ENCODE measurements at regions not wholly inside any gene's neighbourhood (a gene's known extent, or its start where the extent isn't known, plus 50 kb on each side); places are given as distances from the start of the nearest gene placed in this dataset.
"Not testable (repeated sequence)": the region's sequence is repeated elsewhere in the genome, so short reads cannot be mapped to it uniquely, and the experiment has no call there.

GRCh38 chrX:101799387-101799786, 132.4 kb downstream of the ZMAT1 start:
- Histone ChIP-seq H3K9me3 (ENCODE audit: low read depth, low read length, poor library complexity, severe bottlenecking) (no peaks in the 10 kb centered on the region), H3K27me3 (replicated peaks; ENCODE audit: insufficient read depth, low read depth, low read length, poor library complexity) (no peaks in the 10 kb centered on the region), H3K4me3 (ENCODE audit: low read depth, low read length, poor library complexity, severe bottlenecking) (no peak overlapping the region), H3K27ac (ENCODE audit: low read depth, low read length, poor library complexity, severe bottlenecking) (no peak overlapping the region), H3K4me1 (ENCODE audit: insufficient read depth, low read length, poor library complexity, severe bottlenecking) (no peaks in the 10 kb centered on the region), H3K36me3 (ENCODE audit: insufficient read depth, low read length, poor library complexity, severe bottlenecking) (no peaks in the 10 kb centered on the region)
- ChIA-PET CTCF (no interaction called here), POLR2A (ENCODE audit: low non-redundant PET) (no interaction called here)
- TF ChIP-seq EZH2 (IDR thresholded peaks at IDR 0.05; ENCODE audit: borderline replicate concordance, low read depth, low read length, poor library complexity, severe bottlenecking): no peak
- TF ChIP-seq, protein P1, sequence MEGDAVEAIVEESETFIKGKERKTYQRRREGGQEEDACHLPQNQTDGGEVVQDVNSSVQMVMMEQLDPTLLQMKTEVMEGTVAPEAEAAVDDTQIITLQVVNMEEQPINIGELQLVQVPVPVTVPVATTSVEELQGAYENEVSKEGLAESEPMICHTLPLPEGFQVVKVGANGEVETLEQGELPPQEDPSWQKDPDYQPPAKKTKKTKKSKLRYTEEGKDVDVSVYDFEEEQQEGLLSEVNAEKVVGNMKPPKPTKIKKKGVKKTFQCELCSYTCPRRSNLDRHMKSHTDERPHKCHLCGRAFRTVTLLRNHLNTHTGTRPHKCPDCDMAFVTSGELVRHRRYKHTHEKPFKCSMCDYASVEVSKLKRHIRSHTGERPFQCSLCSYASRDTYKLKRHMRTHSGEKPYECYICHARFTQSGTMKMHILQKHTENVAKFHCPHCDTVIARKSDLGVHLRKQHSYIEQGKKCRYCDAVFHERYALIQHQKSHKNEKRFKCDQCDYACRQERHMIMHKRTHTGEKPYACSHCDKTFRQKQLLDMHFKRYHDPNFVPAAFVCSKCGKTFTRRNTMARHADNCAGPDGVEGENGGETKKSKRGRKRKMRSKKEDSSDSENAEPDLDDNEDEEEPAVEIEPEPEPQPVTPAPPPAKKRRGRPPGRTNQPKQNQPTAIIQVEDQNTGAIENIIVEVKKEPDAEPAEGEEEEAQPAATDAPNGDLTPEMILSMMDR (conservative IDR thresholded peaks at IDR 0.05; ENCODE audit: low read depth, low read length): peak; percentile 72
- DNase-seq (ENCODE audit: low spot score): peak; percentile 93
- BruUV-seq (replicated peaks): no TSS peak
- intact Hi-C loops (cut with micrococcal nuclease; ENCODE audit: unreplicated experiment): loop anchor here (2.0 to 5.0 kb wide), 3 partner anchors 182 to 385 kb away; partner anchors contain the start of gene ARMCX6

- BruUV-seq (replicated peaks): no TSS peak
- DNase-seq (ENCODE audit: low spot score): peak; percentile 4
- Histone ChIP-seq H3K36me3 (ENCODE audit: insufficient read depth, low read length, poor library complexity, severe bottlenecking) (no peaks in the 10 kb centered on the region), H3K4me1 (ENCODE audit: insufficient read depth, low read length, poor library complexity, severe bottlenecking) (no peaks in the 10 kb centered on the region), H3K4me3 (ENCODE audit: low read depth, low read length, poor library complexity, severe bottlenecking) (no peak overlapping the region), H3K27me3 (replicated peaks; ENCODE audit: insufficient read depth, low read depth, low read length, poor library complexity) (no peaks in the 10 kb centered on the region), H3K27ac (ENCODE audit: low read depth, low read length, poor library complexity, severe bottlenecking) (no peak overlapping the region), H3K9me3 (ENCODE audit: low read depth, low read length, poor library complexity, severe bottlenecking) (no peaks in the 10 kb centered on the region)
- no peak for TF ChIP-seq EZH2 (IDR thresholded peaks at IDR 0.05; ENCODE audit: borderline replicate concordance, low read depth, low read length, poor library complexity, severe bottlenecking)
- TF ChIP-seq, protein P1 (conservative IDR thresholded peaks at IDR 0.05; ENCODE audit: low read depth, low read length): no peak; the same call in 1 of the 2 replicates
- intact Hi-C loops (cut with micrococcal nuclease; ENCODE audit: unreplicated experiment): no loop called here
- CTCF ChIA-PET: no interaction called here
- POLR2A ChIA-PET (ENCODE audit: low non-redundant PET): no interaction called here
These were observed 128.3 kb upstream of the ARMCX2 start for GRCh38 chrX:101787934-101788333.

- H3K4me1 ChIP-seq (ENCODE audit: insufficient read depth, low read length, poor library complexity, severe bottlenecking): no peaks in the 10 kb centered on the region
- intact Hi-C loops (cut with micrococcal nuclease; ENCODE audit: unreplicated experiment): no loop called here
- no peak for DNase-seq (ENCODE audit: low spot score)
- H3K27me3 ChIP-seq (replicated peaks; ENCODE audit: insufficient read depth, low read depth, low read length, poor library complexity): no peaks in the 10 kb centered on the region
- no peak overlapping the region for H3K27ac ChIP-seq (ENCODE audit: low read depth, low read length, poor library complexity, severe bottlenecking)
- POLR2A ChIA-PET (ENCODE audit: low non-redundant PET): no interaction called here
- CTCF ChIA-PET: no interaction called here
- TF ChIP-seq, protein P1 (conservative IDR thresholded peaks at IDR 0.05; ENCODE audit: low read depth, low read length): no peak
- no peak for TF ChIP-seq EZH2 (IDR thresholded peaks at IDR 0.05; ENCODE audit: borderline replicate concordance, low read depth, low read length, poor library complexity, severe bottlenecking)
- no peak overlapping the region for H3K4me3 ChIP-seq (ENCODE audit: low read depth, low read length, poor library complexity, severe bottlenecking)
- BruUV-seq (replicated peaks): no TSS peak
- H3K9me3 ChIP-seq (ENCODE audit: low read depth, low read length, poor library complexity, severe bottlenecking): no peaks in the 10 kb centered on the region
- H3K36me3 ChIP-seq (ENCODE audit: insufficient read depth, low read length, poor library complexity, severe bottlenecking): no peaks in the 10 kb centered on the region
These were observed 125.5 kb upstream of the ARMCX2 start for GRCh38 chrX:101785142-101785541.

DNA sequence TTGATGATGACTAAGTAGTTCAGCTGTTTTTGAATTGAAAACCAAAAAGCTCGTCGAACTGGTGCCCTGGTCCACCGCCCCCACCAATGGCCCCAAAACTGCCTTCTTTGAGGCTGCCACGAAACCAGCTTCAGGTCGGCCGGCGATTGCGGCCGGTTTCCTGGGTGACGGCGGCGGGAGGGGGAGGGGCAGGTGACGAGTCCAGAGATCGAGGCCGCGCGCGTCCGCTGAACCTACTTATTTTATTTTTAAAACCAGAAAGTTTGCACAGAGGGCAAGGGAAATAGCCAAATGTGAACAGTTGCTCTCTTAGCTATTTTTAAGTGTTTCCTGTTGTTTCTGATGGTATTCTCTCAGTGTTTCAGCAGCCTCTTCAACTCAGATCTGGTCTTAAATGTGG, 120.8 kb upstream of the ARMCX2 start:
- intact Hi-C loops (cut with micrococcal nuclease; ENCODE audit: unreplicated experiment); H3K4me1 ChIP-seq (ENCODE audit: insufficient read depth, low read length, poor library complexity, severe bottlenecking); H3K36me3 ChIP-seq (ENCODE audit: insufficient read depth, low read length, poor library complexity, severe bottlenecking); POLR2A ChIA-PET (ENCODE audit: low non-redundant PET); H3K27me3 ChIP-seq (replicated peaks; ENCODE audit: insufficient read depth, low read depth, low read length, poor library complexity); CTCF ChIA-PET; H3K4me3 ChIP-seq (ENCODE audit: low read depth, low read length, poor library complexity, severe bottlenecking); H3K27ac ChIP-seq (ENCODE audit: low read depth, low read length, poor library complexity, severe bottlenecking); H3K9me3 ChIP-seq (ENCODE audit: low read depth, low read length, poor library complexity, severe bottlenecking); DNase-seq (ENCODE audit: low spot score); BruUV-seq (replicated peaks): not testable (repeated sequence)
